NCI-H446 treated with DMSO at 0.1 percent for 48 hours (cell line): ENCODE measurements at regions not wholly inside any gene's neighbourhood (a gene's known extent, or its start where the extent isn't known, plus 50 kb on each side); places are given as distances from the start of the nearest gene placed in this dataset.
"Not testable (repeated sequence)": the region's sequence is repeated elsewhere in the genome, so short reads cannot be mapped to it uniquely, and the experiment has no call there.

Experiments
- DNase-seq: peaks from one replicate; lab custom pipeline; 2025; lab: John Stamatoyannopoulos, UW

DNA sequence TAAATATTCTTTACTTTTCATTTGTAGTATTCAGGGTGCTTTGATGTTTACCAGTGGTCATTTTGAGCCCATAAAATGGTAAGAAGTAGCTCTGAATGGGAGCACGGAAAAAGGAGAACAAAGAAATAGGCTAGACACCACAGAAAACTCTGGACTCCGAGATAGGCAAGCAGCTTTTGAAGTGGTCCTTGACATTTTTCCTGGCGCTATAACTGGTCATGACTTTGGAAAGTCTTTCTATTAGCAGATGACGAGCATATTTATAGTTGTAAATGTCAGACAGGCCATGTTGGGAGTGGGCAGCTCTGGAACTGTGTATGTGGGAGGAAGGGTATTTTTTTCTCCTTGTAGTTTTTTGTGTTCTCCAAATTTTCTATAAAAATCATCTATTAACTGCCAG lies 126.1 kb upstream of the POC5 start:
- DNase-seq: no peak

DNA sequence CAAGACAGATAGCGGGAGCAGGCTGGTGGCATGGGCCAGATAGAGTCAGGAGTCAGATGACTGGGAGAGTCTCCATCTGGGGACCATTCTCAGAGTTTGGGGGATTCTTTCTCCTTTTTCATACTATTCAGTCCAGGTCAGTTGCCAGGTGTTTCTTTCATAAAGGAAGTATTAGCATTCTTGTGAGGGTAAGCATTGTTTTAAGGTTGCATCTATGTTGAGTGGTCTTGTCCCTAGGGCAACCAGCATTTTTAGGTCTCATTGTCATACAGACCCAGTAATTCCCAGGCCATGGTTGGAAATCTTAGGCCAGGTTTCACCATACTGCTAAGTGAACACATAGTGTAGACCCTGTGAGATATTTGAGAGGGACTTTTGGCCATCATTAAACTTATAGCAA lies 122.3 kb upstream of the POC5 start:
- DNase-seq: no peak

DNA sequence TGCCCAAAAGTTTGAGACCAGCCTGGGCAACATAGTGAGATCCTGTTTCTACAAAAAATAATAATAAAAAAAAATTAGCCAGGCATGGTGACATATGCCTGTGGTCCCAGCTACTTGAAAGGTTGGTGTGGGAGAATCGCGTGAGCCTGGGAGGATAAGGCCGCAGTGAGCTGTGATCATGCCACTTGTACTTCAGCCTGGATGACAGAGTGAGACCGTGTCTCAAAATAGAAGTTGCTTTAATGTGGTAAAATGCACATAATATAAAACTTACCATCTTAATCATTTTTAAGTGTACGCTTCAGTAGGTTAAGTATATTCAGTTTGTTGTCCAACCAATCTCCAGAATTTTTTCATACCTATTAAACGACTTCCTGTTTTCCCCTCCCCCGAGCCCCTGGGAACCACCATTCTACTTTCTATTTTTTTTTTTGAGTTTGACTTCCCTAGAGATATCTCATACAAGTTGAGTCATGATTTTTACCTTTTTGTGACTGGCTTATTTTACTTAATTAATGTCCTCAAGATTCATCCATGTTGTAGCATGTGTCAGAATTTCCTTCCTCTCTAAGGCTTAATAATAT lies 120.1 kb upstream of the POC5 start:
- DNase-seq: no peak

DNA sequence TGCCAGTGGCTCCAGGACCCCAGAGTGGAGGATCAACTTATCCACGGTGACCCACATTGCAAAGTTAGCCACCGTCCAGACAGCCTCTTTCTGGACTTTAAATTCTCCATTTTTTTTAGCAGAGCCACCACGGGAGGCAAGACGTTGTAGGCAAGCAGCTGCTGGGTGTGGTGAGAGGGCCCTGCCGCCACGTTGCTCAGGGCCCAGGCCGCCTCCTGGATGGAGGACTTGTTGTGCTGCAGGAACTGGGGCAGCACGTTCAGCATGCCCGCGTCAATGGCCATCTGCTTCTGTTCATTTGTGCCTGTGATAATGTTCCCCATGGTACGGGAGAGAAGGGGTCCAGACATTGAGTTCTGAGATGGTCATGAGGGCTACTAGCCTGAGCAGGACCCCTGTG lies 114.3 kb upstream of the POC5 start:
- no peak for DNase-seq

DNA sequence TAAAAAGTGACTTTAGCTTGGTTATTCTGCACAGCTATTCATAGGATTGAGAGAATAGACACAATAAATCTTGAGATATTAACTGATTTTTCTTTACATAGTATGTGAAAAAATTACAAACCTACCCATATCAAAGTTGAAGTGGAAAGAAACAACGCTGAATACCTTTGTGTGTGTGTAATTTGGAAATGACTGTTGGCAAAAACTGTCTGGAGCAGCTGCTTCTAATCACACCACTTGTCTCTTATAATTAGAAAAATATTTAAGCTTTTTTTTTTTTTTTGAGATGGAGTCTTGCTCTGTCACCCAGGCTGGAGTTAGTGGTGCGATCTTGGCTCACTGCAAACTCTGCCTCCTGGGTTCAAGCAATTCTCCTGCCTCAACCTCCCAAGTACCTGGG lies 110.8 kb upstream of the POC5 start:
- DNase-seq: no peak

DNA sequence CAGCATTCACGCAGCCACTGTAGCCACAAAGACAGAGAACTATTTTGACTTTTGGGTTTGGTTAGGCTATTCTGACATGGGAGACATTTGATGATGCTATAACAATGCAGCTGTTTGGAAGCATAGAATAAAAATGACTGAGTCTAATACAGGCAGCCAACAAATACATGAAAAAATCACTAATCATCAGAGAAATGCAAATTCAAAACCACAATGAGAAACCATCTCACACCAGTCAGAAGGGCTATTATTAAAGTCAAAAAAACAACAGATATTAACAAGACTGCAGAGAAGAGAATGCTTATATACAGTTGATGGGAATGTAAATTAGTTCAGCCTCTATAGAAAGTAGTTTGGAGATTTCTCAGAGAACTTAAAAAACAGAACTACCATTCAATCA lies 107.1 kb upstream of the POC5 start:
- DNase-seq: no peak

DNA sequence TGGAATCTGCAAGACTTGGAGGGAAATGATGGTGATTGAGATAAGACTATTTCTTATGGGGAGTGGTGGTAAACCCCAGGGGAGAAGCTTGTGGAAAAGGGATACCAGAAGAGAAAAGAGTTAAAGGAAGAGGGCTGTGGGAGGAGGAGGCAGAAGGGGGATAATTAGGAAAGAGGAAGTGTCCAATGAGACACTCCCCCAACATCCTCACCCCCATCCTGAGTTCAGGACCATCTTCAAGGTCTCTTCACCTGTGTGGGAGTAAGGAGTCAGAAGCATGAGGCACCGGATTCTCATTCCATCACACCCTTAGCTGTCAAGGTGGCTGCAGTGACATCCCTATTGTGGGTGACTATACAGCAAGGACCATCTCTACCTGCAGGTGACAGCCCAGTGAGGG lies 106.6 kb upstream of the POC5 start:
- DNase-seq: no peak

DNA sequence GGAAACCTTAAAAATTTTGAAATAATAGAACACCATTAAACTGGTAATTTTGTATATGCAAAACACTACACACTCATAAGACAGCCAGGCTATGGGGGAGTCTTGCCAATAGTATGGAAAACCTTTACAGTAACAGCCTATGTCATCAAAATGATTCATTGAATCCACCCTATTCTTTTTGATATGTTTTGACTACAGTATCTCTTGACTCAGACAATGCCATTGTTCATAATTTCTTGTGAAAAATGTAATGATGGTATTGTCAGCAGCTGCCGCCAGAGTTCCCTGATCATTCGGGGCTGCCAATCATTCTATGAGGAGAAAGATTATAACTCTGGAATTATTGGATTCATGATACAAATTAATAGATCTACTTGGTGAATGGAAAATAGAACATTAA lies 101.4 kb upstream of the POC5 start:
- no peak for DNase-seq

DNA sequence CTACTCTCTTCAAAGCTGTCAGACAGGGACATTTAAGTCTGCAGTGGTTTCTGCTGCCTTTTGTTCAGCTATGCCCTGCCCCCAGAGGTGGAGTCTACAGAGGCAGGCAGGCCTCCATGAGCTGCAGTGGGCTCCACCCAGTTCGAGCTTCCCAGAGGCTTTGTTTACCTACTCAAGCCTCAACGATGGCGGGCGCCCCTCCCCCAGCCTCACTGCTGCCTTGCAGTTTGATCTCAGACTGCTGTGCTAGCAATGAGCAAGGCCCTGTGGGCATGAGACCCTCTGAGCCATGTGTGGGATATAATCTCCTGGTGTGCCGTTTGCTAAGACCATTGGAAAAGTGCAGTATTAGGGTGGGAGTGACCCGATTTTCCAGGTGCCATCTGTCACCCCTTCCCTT lies 82.5 kb upstream of the POC5 start:
- DNase-seq: not testable (repeated sequence)

DNA sequence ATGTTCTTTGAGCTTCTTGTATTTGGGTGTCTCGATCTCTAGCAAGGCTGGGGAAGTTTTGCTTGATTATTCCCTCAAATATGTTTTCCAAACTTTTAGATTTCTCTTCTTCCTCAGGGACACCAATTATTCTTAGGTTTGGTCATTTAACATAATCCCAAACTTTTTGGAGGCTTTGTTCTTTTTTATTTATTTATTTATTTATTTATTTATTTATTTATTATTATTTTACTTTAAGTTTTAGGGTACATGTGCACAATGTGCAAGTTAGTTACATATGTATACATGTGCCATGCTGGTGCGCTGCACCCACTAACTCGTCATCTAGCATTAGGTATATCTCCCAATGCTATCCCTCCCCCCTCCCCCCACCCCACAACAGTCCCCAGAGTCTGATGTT lies 52.1 kb upstream of the POC5 start:
- not testable (repeated sequence) for DNase-seq
